Right lobe of liver (tissue), 6 donors: ENCODE measurements at regions not wholly inside any gene's neighbourhood (a gene's known extent, or its start where the extent isn't known, plus 50 kb on each side); places are given as distances from the start of the nearest gene placed in this dataset.
"Not testable (repeated sequence)": the region's sequence is repeated elsewhere in the genome, so short reads cannot be mapped to it uniquely, and the experiment has no call there.

Experiments used
- ATAC-seq, 4 donors: fragments of 200-7000 bp; cut with Tn5 transposase; one replicate each; pipeline ENCODE4 v1.9.1; 2020; ENCODE audit warnings: mild to moderate bottlenecking in 4 of 4, moderate library complexity in 4 of 4
- DNase-seq, 3 donors: peaks; one replicate each; pipeline ENCODE4 v3.0.0-alpha.2; 2020
- H3K27ac ChIP-seq, 3 donors: fragments of 200-600 bp; one replicate each; pipeline ENCODE4 v1.8.0; 2022
- H3K27me3 ChIP-seq, 2 donors: fragments of 200-600 bp; one replicate each; pipeline ENCODE4 v1.8.0; 2022
- H3K36me3 ChIP-seq, 4 donors: fragments of 200-600 bp; sonication (generic) in 1 of 4; one replicate each; pipeline versions ENCODE4 v1.5.1 to v1.8.0; 2017 to 2022; ENCODE audit warnings: control low read depth in 1 of 4
- H3K4me1 ChIP-seq, 4 donors: fragments of 200-600 bp; sonication (generic) in 1 of 4; one replicate each; pipeline versions ENCODE4 v1.5.1 to v1.8.0; 2017 to 2022; ENCODE audit warnings: control low read depth in 1 of 4
- H3K4me3 ChIP-seq, 3 donors: fragments of 200-600 bp; one replicate each; pipeline ENCODE4 v1.8.0; 2022
- H3K9me3 ChIP-seq, 4 donors: fragments of 200-600 bp; sonication (generic) in 1 of 4; one replicate each; pipeline versions ENCODE4 v1.5.1 to v1.8.0; 2017 to 2022; ENCODE audit warnings: control low read depth in 1 of 4
- CTCF ChIP-seq, 4 donors: fragments of 200-600 bp in 3 of 4; fragments of 450-650 bp in 1 of 4; IDR thresholded peaks; one replicate each; pipeline versions ENCODE4 v1.5.1 to v1.8.0; 2016 to 2022; ENCODE audit warnings: antibody characterized with exemption in 4 of 4, mild to moderate bottlenecking in 2 of 4
- POLR2A ChIP-seq: fragments of 450-650 bp; IDR thresholded peaks from one replicate; pipeline ENCODE4 v1.6.1; 2017; ENCODE audit warnings: antibody characterized with exemption, mild to moderate bottlenecking
- WGBS: methylation state at CpG from one replicate; pipeline ENCODE4 v1.1.6; 2018; ENCODE audit warnings: low coverage, low lambda C conversion rate; ENCODE audit not compliant: insufficient coverage; ENCODE audit errors: missing lambda C conversion rate; 5-methylcytosine and 5-hydroxymethylcytosine counted together
- intact Hi-C, 2 donors: fragments of 100-400 bp; cut with DNase I; formaldehyde crosslinking; loops; one replicate each; pipeline versions ENCODE4 v1.11.2 to v1.14.1; 2022
- donor health status: DM: no; HTN: yes; CAD: no.
- donor health status: DM: no; HTN: no; CAD: no.
- donor health status: DM: no; HTN: no; CAD: no.
- donor health status: DM: no; HTN: yes; CAD: no.
- donor health status: DM: no; HTN: yes; CAD: no.

- H3K9me3 ChIP-seq, result no peaks in the 10 kb centered on the region
- ATAC-seq (no peak), DNase-seq (no peak)
- H3K4me1 ChIP-seq, result no peaks in the 10 kb centered on the region
- 59% methylated on average over 4 of the region's 5 CpGs for WGBS
- no peaks in the 10 kb centered on the region for H3K27me3 ChIP-seq
- intact Hi-C loops, result no loop called here
- no peak overlapping the region for H3K27ac ChIP-seq
- no peaks in the 10 kb centered on the region for H3K36me3 ChIP-seq
- no peak overlapping the region for H3K4me3 ChIP-seq
- TF ChIP-seq POLR2A, result no peak
- no peak for TF ChIP-seq CTCF (IDR thresholded peaks at IDR 0.05)
Observed at GRCh38 chr7:142654398-142654797, 94.9 kb upstream of the PRSS1 start.

- Histone ChIP-seq H3K4me1 (no peaks in the 10 kb centered on the region), H3K27ac (no peak overlapping the region), H3K27me3 (no peaks in the 10 kb centered on the region), H3K9me3 (no peaks in the 10 kb centered on the region), H3K4me3 (no peak overlapping the region), H3K36me3 (no peaks in the 10 kb centered on the region)
- no peak for ATAC-seq
- no peak for TF ChIP-seq CTCF (IDR thresholded peaks at IDR 0.05)
- TF ChIP-seq POLR2A, result no peak
- 50% methylated on average over 1 of the region's 1 CpG for WGBS
- intact Hi-C loops, result no loop called here
- no peak for DNase-seq
Observed at GRCh38 chr7:142647749-142648148, 101.5 kb upstream of the PRSS1 start.

GRCh38 chr7:142646386-142647140 lies 102.7 kb upstream of the PRSS1 start:
- H3K36me3 ChIP-seq, result no peaks in the 10 kb centered on the region
- H3K27ac ChIP-seq, result no peak overlapping the region
- ATAC-seq (no peak), DNase-seq (no peak)
- no peak overlapping the region for H3K4me3 ChIP-seq
- intact Hi-C loops, result no loop called here
- no peaks in the 10 kb centered on the region for H3K4me1 ChIP-seq
- TF ChIP-seq CTCF (IDR thresholded peaks at IDR 0.05) (no peak), POLR2A (no peak)
- H3K27me3 ChIP-seq, result no peaks in the 10 kb centered on the region
- WGBS, result 32% methylated on average over 6 of the region's 7 CpGs
- no peaks in the 10 kb centered on the region for H3K9me3 ChIP-seq

GRCh38 chr7:142645777-142646176 lies 103.5 kb upstream of the PRSS1 start:
- H3K27ac ChIP-seq, result no peak overlapping the region
- DNase-seq (no peak), ATAC-seq (no peak)
- H3K4me3 ChIP-seq, result no peak overlapping the region
- no peaks in the 10 kb centered on the region for H3K9me3 ChIP-seq
- intact Hi-C loops, result no loop called here
- no peaks in the 10 kb centered on the region for H3K27me3 ChIP-seq
- H3K36me3 ChIP-seq, result no peaks in the 10 kb centered on the region
- TF ChIP-seq POLR2A, result no peak
- no peak for TF ChIP-seq CTCF (IDR thresholded peaks at IDR 0.05)
- H3K4me1 ChIP-seq, result no peaks in the 10 kb centered on the region
- 45% methylated on average over 5 of the region's 5 CpGs for WGBS

- Histone ChIP-seq H3K27me3 (no peaks in the 10 kb centered on the region), H3K4me3 (no peak overlapping the region), H3K4me1 (no peaks in the 10 kb centered on the region), H3K36me3 (no peaks in the 10 kb centered on the region), H3K27ac (no peak overlapping the region), H3K9me3 (no peaks in the 10 kb centered on the region)
- ATAC-seq, result no peak
- no peak for TF ChIP-seq POLR2A
- TF ChIP-seq CTCF (IDR thresholded peaks at IDR 0.05), result no peak
- intact Hi-C loops, result no loop called here
- no peak for DNase-seq
Observed at GRCh38 chr7:142642316-142642715, 107.0 kb upstream of the PRSS1 start.

GRCh38 chr7:142641252-142641651 lies 108.0 kb upstream of the PRSS1 start:
- ATAC-seq, H3K27me3 ChIP-seq, H3K36me3 ChIP-seq, H3K4me3 ChIP-seq, H3K9me3 ChIP-seq, H3K4me1 ChIP-seq, intact Hi-C loops, DNase-seq, H3K27ac ChIP-seq: not testable (repeated sequence)
- WGBS, result 55% methylated on average over 4 of the region's 4 CpGs
